Left hindlimb (tissue), 1 donor: ENCODE measurements at regions not wholly inside any gene's neighbourhood (a gene's known extent, or its start where the extent isn't known, plus 50 kb on each side); places are given as distances from the start of the nearest gene placed in this dataset.
"Not testable (repeated sequence)": the region's sequence is repeated elsewhere in the genome, so short reads cannot be mapped to it uniquely, and the experiment has no call there.

Source experiments
- DNase-seq: peaks from one replicate; pipeline ENCODE4 v3.0.0-alpha.2; 2018

DNA sequence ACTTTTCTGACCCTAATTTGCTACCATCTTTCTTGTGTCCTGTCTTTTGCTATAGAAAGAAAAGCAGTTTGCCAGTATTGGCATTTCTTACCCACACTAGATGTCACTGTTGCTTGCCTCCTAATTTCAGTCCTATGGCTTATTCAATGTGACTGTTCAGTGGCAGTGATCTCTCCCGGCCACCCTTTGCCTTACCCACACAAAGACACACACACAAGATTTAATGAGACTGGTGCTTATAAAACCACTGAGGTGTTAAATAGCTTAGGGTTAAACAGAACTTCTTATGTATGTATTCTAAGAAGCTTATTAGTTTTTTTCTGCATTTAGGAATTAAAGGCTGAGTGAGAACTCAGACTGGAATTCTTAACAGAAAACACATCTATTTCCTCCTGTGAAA lies 233.6 kb upstream of the ASCC3 start:
- no peak for DNase-seq

DNA sequence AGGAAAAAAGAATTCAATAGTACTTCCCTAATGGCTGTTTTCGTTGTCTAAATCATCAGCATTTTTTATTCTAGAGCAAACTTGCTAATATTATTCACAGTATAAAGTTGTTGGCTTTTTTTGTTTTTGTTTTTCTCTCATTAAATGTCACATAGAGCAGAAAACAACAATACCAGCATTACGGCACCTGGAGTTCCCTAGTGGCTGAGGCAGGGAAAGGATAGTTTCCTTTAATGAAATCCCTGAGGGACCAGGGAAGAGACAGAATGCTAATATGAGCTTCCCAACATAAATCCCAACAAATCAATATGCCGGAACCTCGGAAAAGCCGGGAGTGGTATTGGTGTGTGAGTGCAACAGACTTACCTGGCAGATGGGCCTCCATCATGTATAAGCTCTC lies 235.2 kb upstream of the ASCC3 start:
- DNase-seq, result no peak

DNA sequence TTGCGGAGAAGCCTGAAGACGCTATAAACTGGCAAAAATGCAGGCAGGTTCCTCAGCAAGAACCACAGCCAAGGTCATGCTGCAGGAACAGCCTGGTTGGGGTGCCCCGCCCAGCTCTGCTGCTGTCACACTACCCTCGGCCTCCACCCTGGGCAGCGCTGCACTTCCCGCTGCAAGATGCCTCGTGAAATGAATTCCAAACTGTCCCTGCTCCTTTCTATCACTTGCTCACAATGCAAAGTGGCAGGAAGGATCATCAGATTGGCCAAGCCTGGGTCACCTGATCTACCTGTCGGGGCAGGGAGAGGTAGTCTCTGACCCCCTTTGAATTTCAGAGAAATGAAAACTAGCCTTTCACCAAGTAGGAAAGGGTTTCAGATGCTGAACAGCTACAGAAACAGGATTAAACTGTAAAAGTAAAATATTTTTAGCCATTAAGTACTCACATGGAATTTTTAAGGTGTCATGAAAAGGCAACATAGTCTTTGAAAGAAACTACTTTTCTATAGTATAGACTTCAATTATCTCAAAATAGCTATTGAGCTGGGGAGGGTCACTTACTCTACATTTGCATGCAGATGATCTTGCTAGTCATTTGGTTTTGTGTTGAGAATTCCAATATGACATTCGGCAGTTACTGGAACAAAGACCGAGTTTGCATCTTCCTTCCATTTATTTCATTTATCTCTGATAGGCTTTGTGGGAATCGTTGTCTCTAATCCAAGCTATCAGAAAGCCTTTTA lies 236.4 kb upstream of the ASCC3 start:
- DNase-seq, result no peak

DNA sequence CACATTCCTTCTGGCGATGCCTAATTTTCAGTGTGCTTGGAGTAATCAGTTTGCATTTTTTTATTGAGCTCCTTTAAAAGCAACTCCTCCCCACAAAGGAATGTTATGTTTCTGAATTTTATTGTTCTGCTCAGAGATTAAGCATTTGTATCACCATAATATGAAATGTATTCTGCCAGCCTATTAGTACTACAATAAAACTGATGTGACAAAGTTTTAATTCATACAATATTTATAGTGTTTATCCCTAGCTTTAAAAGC lies 236.9 kb upstream of the ASCC3 start:
- DNase-seq, result no peak

DNA sequence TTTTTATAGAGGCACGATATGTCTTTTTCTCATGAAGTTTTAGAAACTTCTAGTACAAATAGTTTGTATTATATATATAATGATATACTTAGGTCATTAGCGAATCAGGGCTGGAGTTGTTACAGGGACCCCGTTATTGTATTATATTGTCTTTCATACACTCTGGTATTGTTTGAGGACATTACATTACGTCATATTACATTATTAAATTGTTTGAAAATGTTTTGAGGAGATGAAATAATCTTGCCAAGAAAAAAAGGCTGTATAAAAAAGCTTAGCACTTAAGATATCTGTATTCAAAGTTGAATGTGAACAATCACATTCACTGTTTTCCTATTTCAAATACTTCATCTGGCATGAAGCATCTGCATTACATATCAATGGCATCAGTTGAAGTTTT lies 239.6 kb upstream of the ASCC3 start:
- no peak for DNase-seq

DNA sequence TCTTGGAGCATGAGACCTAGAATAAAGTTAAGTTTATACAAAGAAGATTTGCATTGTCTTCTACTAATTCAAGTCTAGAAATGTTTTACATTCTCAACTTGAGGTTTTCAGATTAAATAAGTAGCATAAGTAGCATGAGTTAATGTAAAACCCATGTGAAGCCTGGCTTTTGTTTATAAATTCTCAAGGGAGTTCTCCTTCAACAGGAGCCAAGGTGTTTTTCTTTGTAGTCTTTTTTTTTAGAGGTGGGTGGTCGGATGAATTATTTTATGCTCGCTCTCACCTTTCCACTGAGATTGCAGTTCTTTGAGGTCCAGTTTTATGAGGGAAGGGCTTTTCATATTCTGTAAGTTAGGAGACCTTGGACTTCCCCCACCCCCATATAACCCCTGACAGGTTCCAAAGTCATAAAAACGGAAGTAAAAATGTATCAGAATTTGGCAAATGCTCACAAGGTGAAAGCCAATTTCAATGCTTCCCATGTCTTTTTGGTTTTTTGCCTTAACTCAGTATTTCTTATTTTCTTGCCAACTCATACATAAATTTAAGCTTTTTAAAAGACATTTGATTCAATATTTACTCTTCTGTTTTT lies 244.3 kb upstream of the ASCC3 start:
- DNase-seq, result no peak

DNA sequence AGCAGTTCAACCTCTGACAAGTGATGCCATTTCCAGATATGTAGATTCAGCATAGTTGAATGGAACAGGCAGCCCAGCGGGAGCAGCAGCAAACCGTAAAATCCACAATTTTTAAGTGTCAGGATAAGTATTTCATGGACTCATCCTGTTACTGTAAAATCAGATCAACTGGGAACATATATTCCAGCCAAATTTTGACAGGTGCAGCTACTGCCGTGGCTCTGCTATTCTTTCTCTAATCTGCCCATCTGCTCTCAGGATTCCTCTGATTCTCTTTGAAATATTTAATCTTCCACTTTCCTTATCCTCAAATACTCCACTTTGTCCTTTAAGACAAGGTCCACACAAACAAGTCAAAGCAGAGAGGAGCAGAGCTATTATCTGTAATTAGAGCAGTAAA lies 245.4 kb upstream of the ASCC3 start:
- DNase-seq, result no peak

DNA sequence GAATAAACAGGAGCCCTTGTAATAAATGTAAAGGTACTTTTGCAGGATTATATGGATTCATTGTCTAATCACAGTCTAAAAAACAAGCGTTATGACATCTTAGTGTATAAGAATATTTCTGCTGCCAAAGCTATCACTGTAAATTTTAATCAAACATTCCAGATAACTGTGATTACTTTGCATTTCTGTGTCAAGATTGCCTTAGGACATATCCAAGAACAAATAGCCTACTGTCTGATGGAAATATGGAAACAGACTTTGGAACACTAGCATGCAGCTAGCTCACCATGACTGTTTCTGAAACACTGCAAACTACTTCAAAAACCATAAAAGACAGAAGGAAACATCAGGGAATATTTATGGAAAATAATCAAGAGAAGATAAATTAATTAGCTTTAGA lies 248.7 kb upstream of the ASCC3 start:
- no peak for DNase-seq

DNA sequence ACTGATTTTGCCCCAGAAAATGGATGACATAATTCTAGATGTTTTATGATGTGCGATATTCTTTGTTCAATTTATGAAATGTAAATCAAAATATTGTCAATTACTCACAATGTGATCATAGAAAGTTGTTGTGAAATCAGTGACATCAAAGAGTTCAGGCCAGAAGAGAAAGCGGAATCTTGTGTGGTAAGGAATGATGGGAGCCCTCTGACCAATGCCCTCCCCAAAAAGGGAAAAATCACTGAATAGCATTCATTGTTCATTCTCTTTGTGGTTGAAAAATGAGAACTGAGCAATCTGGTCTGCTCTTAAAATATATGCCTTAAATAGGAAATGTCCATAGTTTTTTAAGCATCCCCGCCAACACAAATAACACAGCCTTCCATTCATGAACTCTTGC lies 247.1 kb upstream of the GRIK2 start:
- DNase-seq, result no peak

DNA sequence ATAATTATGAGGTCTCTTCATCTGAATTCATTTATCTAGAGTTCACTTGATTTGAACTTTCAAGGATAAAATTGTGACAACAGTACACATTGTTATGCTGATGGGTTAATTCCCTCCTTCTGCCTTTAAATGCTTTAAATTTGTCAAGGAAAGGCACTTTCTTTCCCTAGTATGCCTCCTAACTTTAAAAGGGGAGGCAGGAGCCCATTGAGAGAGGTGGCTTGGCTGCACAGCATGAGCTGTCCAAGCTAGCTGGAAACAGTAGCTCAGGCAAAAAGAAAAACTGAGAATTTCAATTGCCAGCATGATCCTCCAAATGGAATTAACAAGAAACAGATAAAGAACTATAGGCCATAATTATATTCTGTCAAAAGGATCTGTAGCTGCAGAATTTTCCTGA lies 243.3 kb upstream of the GRIK2 start:
- DNase-seq, result no peak

DNA sequence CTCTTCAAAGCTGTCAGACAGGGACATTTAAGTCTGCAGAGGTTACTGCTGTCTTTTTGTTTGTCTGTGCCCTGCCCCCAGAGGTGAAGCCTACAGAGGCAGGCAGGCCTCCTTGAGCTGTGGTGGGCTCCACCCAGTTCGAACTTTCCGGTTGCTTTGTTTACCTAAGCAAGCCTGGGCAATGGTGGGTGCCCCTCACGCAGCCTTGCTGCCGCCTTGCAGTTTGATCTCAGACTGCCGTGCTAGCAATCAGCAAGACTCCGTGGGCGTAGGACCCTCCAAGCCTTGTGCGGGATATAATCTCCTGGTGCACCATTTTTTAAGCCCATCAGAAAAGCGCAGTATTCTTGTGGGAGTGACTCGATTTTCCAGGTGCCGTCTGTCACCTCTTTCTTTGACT lies 235.9 kb upstream of the GRIK2 start:
- not testable (repeated sequence) for DNase-seq

DNA sequence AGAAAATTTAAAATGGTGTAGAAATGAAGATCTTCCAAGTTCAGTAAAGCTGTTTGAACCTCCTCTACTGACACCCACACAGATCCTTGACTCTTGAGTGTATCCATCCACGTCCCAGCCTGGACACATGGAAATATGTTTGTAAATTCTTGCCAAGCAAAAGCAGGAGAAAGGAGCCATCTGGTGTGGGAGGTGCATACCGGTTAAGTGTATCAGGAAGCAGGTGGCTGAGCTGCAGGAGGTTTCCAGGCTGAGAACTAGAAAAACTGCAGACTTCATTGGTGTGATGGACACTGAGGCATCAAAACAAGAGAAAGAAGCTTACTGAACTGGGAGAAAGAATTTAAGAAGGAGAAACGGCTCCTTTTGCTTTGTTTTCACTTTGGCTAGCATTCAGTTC lies 229.9 kb upstream of the GRIK2 start:
- DNase-seq, result no peak

DNA sequence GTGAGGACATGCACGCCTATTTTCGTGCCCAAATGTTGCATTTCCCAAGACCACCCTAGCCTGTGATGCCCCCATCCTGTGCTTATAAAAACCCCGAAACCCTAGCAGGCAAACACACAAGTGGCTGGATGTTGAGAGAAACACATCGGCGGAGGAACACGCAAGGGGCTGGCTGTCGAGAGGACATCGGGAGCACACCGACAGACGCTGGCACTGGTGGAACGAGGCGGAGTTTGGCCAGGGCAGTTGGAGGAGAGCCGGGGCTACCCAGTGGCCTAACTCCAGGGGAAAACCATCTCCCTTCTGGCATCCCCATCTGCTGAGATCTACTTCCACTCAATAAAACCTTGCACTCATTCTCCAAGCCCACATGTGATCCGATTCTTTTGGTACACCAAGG lies 225.9 kb upstream of the GRIK2 start:
- DNase-seq, result no peak

DNA sequence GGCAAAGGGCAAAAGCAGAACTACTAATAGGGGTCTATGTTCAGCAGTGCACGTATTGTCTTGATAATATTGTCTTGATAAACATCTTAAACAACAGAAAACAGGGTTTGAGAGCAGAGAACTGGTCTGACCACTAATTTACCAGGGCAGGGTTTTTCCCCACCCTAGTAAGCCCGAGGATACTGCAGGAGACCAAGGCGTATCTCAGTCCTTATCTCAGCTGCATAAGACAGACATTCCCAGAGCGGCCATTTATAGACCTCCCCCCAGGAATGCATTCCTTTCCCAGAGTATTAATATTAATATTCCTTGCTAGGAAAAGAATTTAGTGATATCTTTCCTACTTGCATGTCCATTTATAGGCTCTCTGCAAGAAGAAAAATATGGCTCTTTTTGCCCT lies 222.5 kb upstream of the GRIK2 start:
- DNase-seq, result not testable (repeated sequence)

DNA sequence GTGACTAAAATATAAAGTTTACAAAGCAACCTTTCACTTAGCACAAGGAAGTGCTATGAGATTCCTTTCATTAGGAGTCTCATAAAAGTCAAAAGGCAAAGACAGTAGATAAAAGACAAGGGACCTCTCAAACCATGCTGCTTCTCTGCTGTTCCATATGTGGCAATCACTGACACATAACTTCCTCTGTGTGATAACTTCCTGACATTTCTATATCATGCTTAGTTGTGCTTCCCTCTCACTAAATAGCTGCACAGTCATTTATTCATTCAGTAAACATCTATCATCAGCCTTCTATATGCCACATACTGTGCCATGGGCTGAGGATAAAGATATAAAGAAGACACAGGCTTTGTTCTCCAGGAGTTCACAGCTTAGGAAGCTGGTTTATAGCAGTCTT lies 214.8 kb upstream of the GRIK2 start:
- no peak for DNase-seq

DNA sequence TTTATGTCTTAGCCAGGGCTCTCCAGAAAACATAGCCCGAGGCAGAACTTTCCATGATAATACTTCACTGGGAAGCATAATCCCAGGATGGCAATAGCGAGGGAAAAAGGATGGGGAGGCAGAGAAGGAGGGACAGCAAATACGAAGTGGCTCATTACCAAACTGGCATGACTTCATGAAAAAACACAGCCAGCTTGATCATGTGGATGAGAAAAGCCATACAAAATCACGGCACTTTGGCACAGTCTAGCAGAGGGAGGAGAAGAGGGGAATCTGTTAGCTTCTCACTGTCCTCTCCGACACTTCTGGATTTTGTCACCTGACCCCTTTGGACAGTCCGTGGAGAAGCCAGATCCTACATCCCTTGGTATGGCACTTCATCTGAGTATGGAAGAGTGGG lies 212.5 kb upstream of the GRIK2 start:
- no peak for DNase-seq

DNA sequence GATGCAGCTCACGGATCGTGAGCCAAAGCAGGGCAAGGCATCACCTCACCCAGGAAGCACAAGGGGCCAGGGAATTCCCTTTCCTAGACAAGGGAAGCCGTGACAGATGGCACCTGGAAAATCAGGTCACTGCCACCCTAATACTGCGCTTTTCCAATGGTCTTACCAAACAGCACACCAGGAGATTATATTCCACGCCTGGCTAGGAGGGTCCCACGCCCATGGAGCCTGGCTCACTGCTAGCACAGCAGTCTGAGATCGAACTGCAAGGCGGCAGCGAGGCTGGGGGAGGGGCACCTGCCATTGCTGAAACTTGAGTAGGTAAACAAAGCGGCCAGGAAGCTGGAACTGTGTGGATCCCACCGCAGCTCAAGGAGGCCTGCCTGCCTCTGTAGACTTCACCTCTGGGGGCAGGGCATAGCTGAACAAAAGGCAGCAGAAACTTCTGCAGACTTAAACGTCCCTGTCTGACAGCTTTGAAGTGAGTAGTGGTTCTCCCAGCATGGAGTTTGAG lies 205.2 kb upstream of the GRIK2 start:
- DNase-seq, result not testable (repeated sequence)

DNA sequence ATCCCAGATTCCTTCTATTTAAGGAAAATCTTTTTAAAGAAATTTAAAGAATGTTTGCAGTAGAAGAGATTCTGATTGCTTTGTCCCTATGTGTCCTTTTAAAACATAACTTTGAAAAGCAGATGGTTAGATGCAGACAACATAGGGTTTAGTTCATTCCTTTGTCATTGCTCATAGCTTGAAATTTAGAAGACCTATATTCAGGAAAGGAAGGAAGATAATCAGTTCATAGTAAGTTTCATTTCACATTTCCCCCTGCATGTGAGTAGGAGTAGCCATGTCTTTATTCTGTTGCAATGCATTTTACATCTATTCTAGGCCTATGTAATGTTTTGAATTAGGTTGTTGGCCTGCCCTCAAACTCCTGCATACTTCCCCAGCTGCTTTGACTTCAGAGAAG lies 197.9 kb upstream of the GRIK2 start:
- no peak for DNase-seq

DNA sequence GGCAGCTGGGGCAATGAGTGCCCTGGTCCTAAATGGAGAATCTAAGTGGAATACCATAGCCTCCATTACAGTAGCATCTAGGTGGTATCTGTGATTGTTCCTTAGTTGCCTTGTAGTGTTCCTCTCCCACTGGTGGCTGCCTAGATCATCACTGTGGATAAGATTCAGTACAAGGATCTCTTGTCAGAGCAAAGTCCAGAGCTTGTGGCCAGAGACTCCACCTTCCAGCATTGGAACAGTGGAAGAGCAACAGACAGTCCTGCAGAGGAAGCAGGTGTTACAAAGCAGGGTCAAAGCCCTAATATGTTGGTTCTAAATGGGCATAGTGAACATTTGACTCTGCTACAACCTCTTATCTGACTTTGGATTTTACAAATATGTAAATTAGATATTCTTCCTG lies 194.1 kb upstream of the GRIK2 start:
- DNase-seq, result no peak

DNA sequence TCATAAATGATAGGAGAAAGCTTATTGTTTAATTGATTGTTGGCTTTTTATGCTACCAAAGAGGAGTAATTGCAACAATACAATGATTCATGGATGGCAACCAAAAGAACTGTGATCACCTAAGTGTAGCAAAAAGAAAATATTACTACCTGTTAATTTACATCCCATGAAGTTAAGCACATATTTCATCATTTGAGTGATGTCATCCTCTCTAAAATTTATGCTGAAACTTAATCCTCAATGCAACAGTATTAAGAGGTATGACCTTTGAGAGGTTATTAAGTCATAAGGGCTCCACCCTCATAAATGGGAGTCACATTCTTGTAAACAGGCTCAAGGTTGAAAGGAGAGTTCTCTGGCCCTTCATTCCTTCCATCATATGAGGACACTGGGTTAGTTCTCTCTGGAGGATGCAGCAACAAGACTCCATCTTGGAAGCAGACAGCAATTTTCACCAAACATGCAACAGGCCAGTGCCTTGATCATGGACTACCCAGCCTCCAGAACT lies 190.6 kb upstream of the GRIK2 start:
- no peak for DNase-seq

DNA sequence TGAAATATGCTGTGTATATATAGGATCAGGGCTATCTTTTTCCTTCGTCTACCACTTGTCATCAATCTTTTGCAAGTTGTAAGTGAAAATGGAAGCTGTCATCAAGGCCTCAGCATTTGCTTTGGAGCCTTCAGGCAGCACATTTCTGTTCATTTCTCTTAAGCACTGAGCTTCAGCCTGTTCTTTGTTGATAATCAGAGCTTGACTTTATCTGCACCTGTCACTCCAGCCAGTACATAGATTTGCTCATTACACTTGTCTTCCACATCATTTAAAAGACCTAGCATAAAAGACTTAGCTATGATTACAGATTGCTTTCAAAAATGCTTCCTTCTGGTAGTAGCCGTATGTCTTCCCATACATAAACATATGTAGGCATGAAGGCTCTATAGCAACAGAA lies 189.8 kb upstream of the GRIK2 start:
- DNase-seq, result no peak

DNA sequence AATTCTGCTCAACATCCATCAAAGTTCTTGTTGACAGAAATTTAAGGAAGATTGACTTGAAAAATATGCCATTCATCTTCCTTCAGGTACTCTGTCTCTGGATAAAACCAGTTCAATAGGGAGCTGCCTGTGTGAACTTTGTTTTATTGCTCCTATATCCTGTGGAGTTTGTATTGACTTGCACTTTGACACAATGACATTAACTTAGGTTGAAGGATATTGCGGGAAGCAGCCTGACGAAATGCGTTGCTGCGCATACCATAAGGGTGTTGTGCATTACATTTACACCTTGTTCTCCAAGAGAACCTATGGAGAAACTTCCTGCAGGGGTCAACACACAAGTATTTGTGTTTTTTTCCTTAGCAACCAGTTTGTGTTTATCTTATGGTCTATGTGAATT lies 185.4 kb upstream of the GRIK2 start:
- no peak for DNase-seq

DNA sequence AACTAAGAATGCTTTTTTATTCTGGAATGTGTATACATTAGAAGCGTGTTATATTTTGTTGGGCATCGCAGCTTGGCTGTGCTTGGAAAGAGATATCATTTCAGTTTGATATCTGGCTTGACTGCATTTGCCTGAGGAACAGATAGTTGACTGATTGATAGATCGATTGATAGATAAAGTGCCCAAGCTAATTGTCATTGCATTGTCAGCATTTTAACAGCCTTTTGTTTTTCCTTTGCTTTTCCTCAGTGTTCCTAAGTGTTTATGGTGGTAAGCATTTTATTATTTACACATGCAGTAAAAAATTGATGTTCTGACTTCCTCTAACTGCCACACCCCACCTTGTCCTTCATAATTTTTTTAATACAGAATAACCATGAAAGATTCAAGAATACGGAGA lies 180.9 kb upstream of the GRIK2 start:
- no peak for DNase-seq

DNA sequence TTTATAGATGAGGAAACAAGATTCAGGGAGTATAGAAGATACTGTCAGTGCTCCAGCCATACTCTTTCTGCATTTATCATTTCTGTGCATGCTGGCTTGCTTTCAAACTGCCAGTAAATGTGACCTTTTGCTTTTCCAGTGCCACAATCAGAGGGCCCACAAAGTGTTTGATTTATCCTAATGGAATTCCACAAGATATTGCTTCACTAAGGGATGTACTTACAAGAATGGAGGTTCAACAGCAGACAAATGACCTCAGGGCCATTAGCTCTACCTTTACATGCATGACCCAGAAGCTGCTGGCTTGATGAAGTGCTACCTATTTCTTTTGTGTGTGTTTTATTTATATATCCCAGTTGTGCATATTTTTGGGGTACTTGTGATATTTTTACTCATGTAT lies 171.5 kb upstream of the GRIK2 start:
- no peak for DNase-seq

DNA sequence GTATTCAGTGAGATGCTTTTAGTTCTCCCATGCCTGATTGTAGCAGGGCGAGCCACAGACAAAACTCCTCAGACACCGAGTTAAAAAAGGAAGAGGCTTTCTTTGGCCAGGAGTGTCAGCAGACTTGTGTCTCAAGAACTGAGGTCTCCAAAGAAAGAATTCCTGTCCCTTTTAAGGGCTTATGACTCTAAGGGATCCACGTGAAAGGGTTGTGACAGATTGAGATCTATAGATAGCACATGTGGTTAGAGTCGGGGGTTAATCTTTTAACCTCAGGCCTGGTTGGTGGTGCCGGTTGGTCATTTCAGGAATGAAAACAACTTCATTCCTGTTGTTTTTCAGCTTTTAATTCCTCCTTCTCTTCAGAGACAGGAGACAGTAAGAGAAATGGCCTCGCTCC lies 168.8 kb upstream of the GRIK2 start:
- DNase-seq, result no peak
